ENCODE measurements at regions not wholly inside any gene's neighbourhood (a gene's known extent, or its start where the extent isn't known, plus 50 kb on each side); places are given as distances from the start of the nearest gene placed in this dataset.

DNA sequence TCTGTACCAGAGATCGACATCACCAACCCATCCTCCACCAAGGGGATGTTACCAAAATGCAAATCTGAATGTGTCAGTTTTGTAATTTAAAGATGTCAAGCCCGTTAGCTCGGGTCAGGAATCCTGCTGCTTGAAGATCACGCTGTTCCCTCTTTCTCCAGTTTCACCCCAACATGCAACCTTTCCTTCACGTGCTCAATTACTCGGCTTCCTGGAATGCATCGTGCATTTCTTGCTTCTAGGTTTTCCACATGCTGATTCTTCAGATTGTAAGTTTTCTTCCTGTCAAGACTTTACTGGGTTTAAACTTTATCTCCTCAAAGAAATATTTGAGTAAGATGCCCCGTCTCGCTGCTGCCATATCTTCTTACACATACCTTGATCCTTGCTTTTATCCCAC lies 209.5 kb upstream of the SNX2 start:
- no peak overlapping the region for H2AFZ ChIP-seq (ENCODE audit: low read length)
- no peaks in the 10 kb centered on the region for H3K27me3 ChIP-seq (ENCODE audit: insufficient read depth, low read length)
- no peaks in the 10 kb centered on the region for H3K9me3 ChIP-seq (ENCODE audit: low read length)
- no peaks in the 10 kb centered on the region for H3K4me1 ChIP-seq (ENCODE audit: insufficient read depth, low read length, severe bottlenecking)
- H3F3A ChIP-seq (ENCODE audit: insufficient read depth, low read length): no peaks in the 10 kb centered on the region
- no peaks in the 10 kb centered on the region for H3K79me2 ChIP-seq (ENCODE audit: insufficient read depth, low read length)
- no peaks in the 10 kb centered on the region for H3K36me3 ChIP-seq (ENCODE audit: insufficient read depth, low read length)
- H3K9me2 ChIP-seq (ENCODE audit: low read depth, low read length): no peaks in the 10 kb centered on the region
- no peak overlapping the region for H3K4me3 ChIP-seq (ENCODE audit: low read depth, low read length, poor library complexity, severe bottlenecking)
- no peak for TF ChIP-seq EZH2 (IDR thresholded peaks at IDR 0.05; ENCODE audit: borderline replicate concordance, low read length)
- TF ChIP-seq, protein P1, sequence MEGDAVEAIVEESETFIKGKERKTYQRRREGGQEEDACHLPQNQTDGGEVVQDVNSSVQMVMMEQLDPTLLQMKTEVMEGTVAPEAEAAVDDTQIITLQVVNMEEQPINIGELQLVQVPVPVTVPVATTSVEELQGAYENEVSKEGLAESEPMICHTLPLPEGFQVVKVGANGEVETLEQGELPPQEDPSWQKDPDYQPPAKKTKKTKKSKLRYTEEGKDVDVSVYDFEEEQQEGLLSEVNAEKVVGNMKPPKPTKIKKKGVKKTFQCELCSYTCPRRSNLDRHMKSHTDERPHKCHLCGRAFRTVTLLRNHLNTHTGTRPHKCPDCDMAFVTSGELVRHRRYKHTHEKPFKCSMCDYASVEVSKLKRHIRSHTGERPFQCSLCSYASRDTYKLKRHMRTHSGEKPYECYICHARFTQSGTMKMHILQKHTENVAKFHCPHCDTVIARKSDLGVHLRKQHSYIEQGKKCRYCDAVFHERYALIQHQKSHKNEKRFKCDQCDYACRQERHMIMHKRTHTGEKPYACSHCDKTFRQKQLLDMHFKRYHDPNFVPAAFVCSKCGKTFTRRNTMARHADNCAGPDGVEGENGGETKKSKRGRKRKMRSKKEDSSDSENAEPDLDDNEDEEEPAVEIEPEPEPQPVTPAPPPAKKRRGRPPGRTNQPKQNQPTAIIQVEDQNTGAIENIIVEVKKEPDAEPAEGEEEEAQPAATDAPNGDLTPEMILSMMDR (IDR thresholded peaks at IDR 0.05; ENCODE audit: low read length): no peak
- no peak overlapping the region for H3K4me2 ChIP-seq (ENCODE audit: low read length)
- no peak overlapping the region for H3K27ac ChIP-seq (ENCODE audit: low read depth, low read length, poor library complexity, severe bottlenecking)
- H3K9ac ChIP-seq (ENCODE audit: low read length): no peak overlapping the region
- H4K20me1 ChIP-seq (ENCODE audit: insufficient read depth, low read length): no peaks in the 10 kb centered on the region

DNA sequence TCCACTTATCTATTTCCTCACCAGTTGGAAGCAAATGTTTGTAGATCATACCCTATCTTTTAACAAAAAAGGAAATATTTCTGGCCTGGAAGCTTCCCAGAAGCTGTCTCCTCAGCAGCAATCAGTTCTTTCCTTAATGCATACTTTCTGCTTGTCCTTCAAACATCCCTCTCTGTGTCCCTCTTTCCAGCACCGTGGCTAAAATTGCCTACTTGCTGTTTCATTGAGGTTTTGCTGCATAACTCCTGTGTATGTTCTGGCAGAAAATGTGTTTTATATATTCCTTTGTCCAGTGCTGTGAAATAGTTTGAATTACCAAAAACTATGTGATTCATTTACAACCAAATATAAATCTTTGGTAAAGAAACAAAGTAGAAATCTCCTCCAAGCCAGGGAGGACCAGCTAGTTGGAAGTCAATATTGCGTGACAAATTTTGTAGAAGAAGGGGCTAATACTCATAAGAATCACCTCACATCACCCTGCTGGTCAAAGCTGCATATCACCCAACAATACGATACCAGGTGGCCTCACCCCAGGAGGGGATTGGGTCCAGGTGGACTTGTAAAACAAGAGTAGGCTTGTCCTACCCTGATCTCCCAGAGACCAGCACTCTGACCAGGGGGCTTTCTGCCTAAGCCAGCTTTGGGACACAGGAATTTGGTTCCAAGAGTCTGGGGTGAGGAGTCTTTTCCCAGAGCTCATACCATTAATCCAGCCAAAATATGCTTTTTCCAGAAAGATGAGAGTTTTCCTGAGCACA lies 198.4 kb upstream of the SNX2 start:
- H3K27me3 ChIP-seq (ENCODE audit: insufficient read depth, low read length): no peaks in the 10 kb centered on the region
- H3K9me3 ChIP-seq (ENCODE audit: low read length): no peaks in the 10 kb centered on the region
- H2AFZ ChIP-seq (ENCODE audit: low read length): no peak overlapping the region
- H3F3A ChIP-seq (ENCODE audit: insufficient read depth, low read length): no peaks in the 10 kb centered on the region
- no peak overlapping the region for H3K9ac ChIP-seq (ENCODE audit: low read length)
- H3K4me1 ChIP-seq (ENCODE audit: insufficient read depth, low read length, severe bottlenecking): no peaks in the 10 kb centered on the region
- H3K36me3 ChIP-seq (ENCODE audit: insufficient read depth, low read length): no peaks in the 10 kb centered on the region
- no peak overlapping the region for H3K4me2 ChIP-seq (ENCODE audit: low read length)
- H4K20me1 ChIP-seq (ENCODE audit: insufficient read depth, low read length): no peaks in the 10 kb centered on the region
- H3K4me3 ChIP-seq (ENCODE audit: low read depth, low read length, poor library complexity, severe bottlenecking): no peak overlapping the region
- TF ChIP-seq EZH2 (IDR thresholded peaks at IDR 0.05; ENCODE audit: borderline replicate concordance, low read length): no peak
- TF ChIP-seq, protein P1 (IDR thresholded peaks at IDR 0.05; ENCODE audit: low read length): no peak
- no peak overlapping the region for H3K27ac ChIP-seq (ENCODE audit: low read depth, low read length, poor library complexity, severe bottlenecking)
- no peaks in the 10 kb centered on the region for H3K79me2 ChIP-seq (ENCODE audit: insufficient read depth, low read length)
- H3K9me2 ChIP-seq (ENCODE audit: low read depth, low read length): no peaks in the 10 kb centered on the region

DNA sequence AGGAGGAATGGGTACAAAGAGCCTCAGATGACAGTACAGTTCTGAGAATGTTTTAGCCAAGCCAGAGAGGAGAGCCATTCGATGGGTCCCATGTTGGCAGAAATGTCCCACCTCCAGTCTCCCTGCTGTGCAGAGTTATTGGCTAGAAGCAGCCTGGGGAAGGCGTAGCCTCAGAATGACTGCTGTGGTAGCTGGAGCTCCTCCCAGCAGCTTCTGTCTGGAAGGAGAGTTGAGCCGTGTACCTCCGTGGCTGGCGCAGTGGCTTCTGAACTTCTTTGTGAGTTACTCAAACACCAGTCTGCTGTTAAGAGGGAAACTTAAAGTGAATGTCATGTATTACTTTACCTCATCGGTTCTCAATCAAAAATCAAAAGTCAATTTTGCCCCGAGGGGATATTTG lies 193.3 kb upstream of the SNX2 start:
- Histone ChIP-seq H3F3A (ENCODE audit: insufficient read depth, low read length) (no peaks in the 10 kb centered on the region), H3K27me3 (ENCODE audit: insufficient read depth, low read length) (no peaks in the 10 kb centered on the region), H3K79me2 (ENCODE audit: insufficient read depth, low read length) (no peaks in the 10 kb centered on the region), H3K4me2 (ENCODE audit: low read length) (no peak overlapping the region), H3K36me3 (ENCODE audit: insufficient read depth, low read length) (no peaks in the 10 kb centered on the region), H4K20me1 (ENCODE audit: insufficient read depth, low read length) (no peaks in the 10 kb centered on the region), H3K27ac (ENCODE audit: low read depth, low read length, poor library complexity, severe bottlenecking) (no peak overlapping the region), H3K4me3 (ENCODE audit: low read depth, low read length, poor library complexity, severe bottlenecking) (no peak overlapping the region), H2AFZ (ENCODE audit: low read length) (no peak overlapping the region), H3K9ac (ENCODE audit: low read length) (no peak overlapping the region), H3K4me1 (ENCODE audit: insufficient read depth, low read length, severe bottlenecking) (peaks cover 10% of the 10 kb centered on the region), H3K9me2 (ENCODE audit: low read depth, low read length) (no peaks in the 10 kb centered on the region), H3K9me3 (ENCODE audit: low read length) (no peaks in the 10 kb centered on the region)
- TF ChIP-seq, protein P1 (IDR thresholded peaks at IDR 0.05; ENCODE audit: low read length): no peak
- TF ChIP-seq EZH2 (IDR thresholded peaks at IDR 0.05; ENCODE audit: borderline replicate concordance, low read length): no peak
